GM23248 (cell line): ENCODE measurements at regions not wholly inside any gene's neighbourhood (a gene's known extent, or its start where the extent isn't known, plus 50 kb on each side); places are given as distances from the start of the nearest gene placed in this dataset.
A peak's percentile ranks its signal among the peaks of the same experiment; 100 is the strongest.

Experiments used
- DNase-seq: peaks from one replicate; pipeline ENCODE4 v3.0.0-alpha.2; 2015
- H2AFZ ChIP-seq: fragments of 200-600 bp; sonication (generic); 2 replicates; pipeline ENCODE4 v1.6.1; 2016; ENCODE audit warnings: antibody characterized with exemption
- H3F3A ChIP-seq: fragments of 200-600 bp; sonication (generic); 2 replicates; pipeline ENCODE4 v1.6.1; 2016; ENCODE audit warnings: mild to moderate bottlenecking, antibody characterized with exemption, mixed run types; ENCODE audit not compliant: insufficient read depth
- H3K27ac ChIP-seq: fragments of 200-600 bp; sonication (generic); 2 replicates; pipeline ENCODE4 v1.5.1; 2016; ENCODE audit warnings: mild to moderate bottlenecking
- H3K27me3 ChIP-seq: fragments of 200-600 bp; sonication (generic); replicated peaks from 2 replicates; pipeline ENCODE4 v1.6.1; 2016; ENCODE audit warnings: mild to moderate bottlenecking; ENCODE audit not compliant: insufficient read depth
- H3K36me3 ChIP-seq: fragments of 200-600 bp; sonication (generic); 2 replicates; pipeline ENCODE4 v1.6.1; 2016; ENCODE audit warnings: low read depth, mild to moderate bottlenecking
- H3K4me1 ChIP-seq: fragments of 200-600 bp; sonication (generic); 2 replicates; pipeline ENCODE4 v1.6.1; 2016; ENCODE audit warnings: mild to moderate bottlenecking; ENCODE audit not compliant: insufficient read depth
- H3K4me2 ChIP-seq: fragments of 200-600 bp; sonication (generic); one replicate; pipeline ENCODE4 v1.6.1; 2016; ENCODE audit warnings: mild to moderate bottlenecking; ENCODE audit not compliant: unreplicated experiment
- H3K4me3 ChIP-seq: fragments of 200-600 bp; sonication (generic); 2 replicates; pipeline ENCODE4 v1.5.1; 2016; ENCODE audit warnings: mild to moderate bottlenecking
- H3K79me2 ChIP-seq: fragments of 200-600 bp; sonication (generic); 2 replicates; pipeline ENCODE4 v1.6.1; 2016; ENCODE audit warnings: mild to moderate bottlenecking; ENCODE audit not compliant: insufficient read depth
- H3K9ac ChIP-seq: fragments of 200-600 bp; sonication (generic); 2 replicates; pipeline ENCODE4 v1.6.1; 2016; ENCODE audit warnings: mild to moderate bottlenecking
- H3K9me2 ChIP-seq: fragments of 200-600 bp; sonication (generic); 2 replicates; pipeline ENCODE4 v1.6.1; 2016; ENCODE audit warnings: mixed run types, mild to moderate bottlenecking, moderate library complexity; ENCODE audit not compliant: insufficient read depth
- H3K9me3 ChIP-seq: fragments of 200-600 bp; sonication (generic); one replicate; pipeline ENCODE4 v1.6.1; 2017; ENCODE audit warnings: low read depth
- H4K20me1 ChIP-seq: fragments of 200-600 bp; sonication (generic); 2 replicates; pipeline ENCODE4 v1.6.0; 2016; ENCODE audit not compliant: insufficient read depth
- EZH2 ChIP-seq: fragments of 200-600 bp; sonication (generic); IDR thresholded peaks from 2 replicates; pipeline ENCODE4 v1.6.1; 2018; ENCODE audit warnings: antibody characterized with exemption, mild to moderate bottlenecking; ENCODE audit not compliant: insufficient read depth, poor library complexity, severe bottlenecking
- EZH2phosphoT487 ChIP-seq: fragments of 200-600 bp; sonication (generic); IDR thresholded peaks from 2 replicates; pipeline ENCODE4 v1.6.1; 2018; ENCODE audit warnings: antibody characterized with exemption, moderate library complexity, mild to moderate bottlenecking, low read depth; ENCODE audit not compliant: insufficient read depth
- WGBS, 2 experiments: methylation state at CpG; one replicate each; pipeline ENCODE4 v1.1.6; 2015 to 2017; ENCODE audit warnings: low lambda C conversion rate in 2 of 2, low coverage in 1 of 2; ENCODE audit errors: missing lambda C conversion rate in 2 of 2; 5-methylcytosine and 5-hydroxymethylcytosine counted together
- in situ Hi-C: fragments of 300-500 bp; cut with MboI; formaldehyde crosslinking; loops from 2 replicates; pipeline ENCODE4 v1.15.0; 2020

DNA sequence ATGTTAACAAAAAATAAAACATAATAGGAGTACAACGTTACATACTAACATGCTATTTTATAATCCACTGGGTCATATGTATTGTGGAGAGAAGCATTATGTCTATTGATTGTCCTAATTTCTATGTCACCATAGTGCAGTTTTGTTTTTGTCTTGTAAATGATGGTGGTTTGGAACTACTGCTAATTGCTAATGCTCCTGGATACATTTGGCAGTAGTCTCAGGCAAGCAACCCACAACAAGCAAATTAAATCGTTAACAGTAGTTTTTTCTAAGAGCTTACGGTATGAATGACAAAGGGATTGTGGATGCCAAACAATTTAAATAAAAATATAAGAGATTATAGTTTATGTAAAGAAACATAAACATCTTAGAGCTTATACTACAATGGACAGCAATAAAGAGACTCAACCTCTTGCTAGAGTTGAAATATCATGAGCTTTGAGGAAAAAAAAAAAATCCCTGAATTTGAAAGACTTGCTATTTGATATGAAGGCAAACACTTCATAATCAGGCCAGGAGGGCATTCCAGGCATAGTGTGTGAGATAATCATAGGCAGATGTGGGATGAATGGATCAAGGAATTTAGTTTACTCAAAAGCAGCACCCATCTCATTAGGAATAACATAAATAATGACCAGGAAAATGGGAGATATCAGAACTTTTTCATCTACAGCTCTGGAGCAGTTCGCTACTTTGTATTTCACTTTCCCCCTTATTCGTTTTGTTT is 181.3 kb downstream of the CCDC59 start:
- Histone ChIP-seq H4K20me1 (no peaks in the 10 kb centered on the region), H3K4me3 (no peak overlapping the region), H3K4me2 (no peak overlapping the region), H3K9me3 (no peaks in the 10 kb centered on the region), H3F3A (no peaks in the 10 kb centered on the region), H3K79me2 (no peaks in the 10 kb centered on the region), H3K36me3 (no peaks in the 10 kb centered on the region), H2AFZ (no peak overlapping the region), H3K27ac (no peak overlapping the region), H3K9ac (no peak overlapping the region), H3K27me3 (no peaks in the 10 kb centered on the region), H3K4me1 (no peaks in the 10 kb centered on the region), H3K9me2 (no peaks in the 10 kb centered on the region)
- TF ChIP-seq EZH2 (no peak), EZH2phosphoT487 (no peak)
- in situ Hi-C loops = no loop called here
- whole genome bisulfite sequencing, 2 experiments = 39 to 45% methylated on average over 5 of the region's 5 CpGs
- DNase-seq = no peak

DNA sequence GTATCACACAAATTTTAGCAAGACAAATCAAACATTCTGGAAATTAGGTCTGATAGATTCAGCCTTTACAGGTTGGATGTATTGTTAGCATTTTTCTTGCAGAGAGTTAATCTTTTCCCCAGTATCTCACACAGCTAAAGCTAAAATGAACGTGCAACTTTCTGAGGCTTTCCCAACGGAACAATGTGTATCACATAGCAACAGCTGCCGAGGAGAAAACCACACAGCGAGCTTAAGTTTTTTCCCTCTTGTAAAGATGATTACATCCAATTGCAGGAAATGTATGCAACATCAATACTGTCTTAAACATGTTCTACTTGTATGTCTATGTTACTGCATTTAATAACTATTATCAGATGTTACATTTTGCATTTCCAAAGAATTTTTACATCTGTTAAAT is 182.2 kb downstream of the CCDC59 start:
- peak; percentile 10 for DNase-seq
- Histone ChIP-seq H4K20me1 (no peaks in the 10 kb centered on the region), H3K4me2 (no peak overlapping the region), H3F3A (no peaks in the 10 kb centered on the region), H3K79me2 (no peaks in the 10 kb centered on the region), H3K27me3 (no peaks in the 10 kb centered on the region), H3K27ac (no peak overlapping the region), H3K9ac (no peak overlapping the region), H2AFZ (no peak overlapping the region), H3K9me2 (no peaks in the 10 kb centered on the region), H3K9me3 (no peaks in the 10 kb centered on the region), H3K4me3 (no peak overlapping the region), H3K36me3 (no peaks in the 10 kb centered on the region), H3K4me1 (no peaks in the 10 kb centered on the region)
- TF ChIP-seq EZH2 (no peak), EZH2phosphoT487 (no peak)
- in situ Hi-C loops = no loop called here
- WGBS, 2 experiments = 4 to 7% methylated on average over 4 of the region's 4 CpGs

DNA sequence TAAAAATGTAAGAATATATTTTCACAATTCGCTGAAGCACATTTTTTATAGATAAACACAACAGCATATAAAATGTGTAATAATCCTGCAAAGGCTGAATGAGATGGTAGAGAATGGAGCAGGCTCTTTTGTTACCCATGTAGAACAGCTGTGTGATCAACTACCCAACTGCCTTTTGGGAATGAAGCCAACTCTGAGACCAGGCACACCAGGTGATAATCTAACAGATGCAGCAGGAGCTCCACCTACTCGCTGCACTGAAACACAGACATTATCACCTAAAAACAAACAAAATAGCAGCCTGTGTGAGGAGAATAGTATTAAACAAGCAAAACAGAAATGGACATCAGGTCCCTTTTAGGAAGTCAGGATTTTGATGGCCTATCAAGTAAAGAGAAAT is 183.3 kb downstream of the CCDC59 start:
- no peak overlapping the region for H3K4me2 ChIP-seq
- no peak for DNase-seq
- no peaks in the 10 kb centered on the region for H3K79me2 ChIP-seq
- H3F3A ChIP-seq = no peaks in the 10 kb centered on the region
- whole genome bisulfite sequencing, 2 experiments = 47 to 57% methylated on average over 2 of the region's 2 CpGs
- in situ Hi-C loops = no loop called here
- no peak overlapping the region for H2AFZ ChIP-seq
- no peak overlapping the region for H3K27ac ChIP-seq
- H3K36me3 ChIP-seq = no peaks in the 10 kb centered on the region
- TF ChIP-seq EZH2phosphoT487 (no peak), EZH2 (no peak)
- H3K9me2 ChIP-seq = no peaks in the 10 kb centered on the region
- H3K27me3 ChIP-seq = no peaks in the 10 kb centered on the region
- no peak overlapping the region for H3K4me3 ChIP-seq
- no peaks in the 10 kb centered on the region for H3K4me1 ChIP-seq
- H3K9ac ChIP-seq = no peak overlapping the region
- no peaks in the 10 kb centered on the region for H4K20me1 ChIP-seq
- no peaks in the 10 kb centered on the region for H3K9me3 ChIP-seq

DNA sequence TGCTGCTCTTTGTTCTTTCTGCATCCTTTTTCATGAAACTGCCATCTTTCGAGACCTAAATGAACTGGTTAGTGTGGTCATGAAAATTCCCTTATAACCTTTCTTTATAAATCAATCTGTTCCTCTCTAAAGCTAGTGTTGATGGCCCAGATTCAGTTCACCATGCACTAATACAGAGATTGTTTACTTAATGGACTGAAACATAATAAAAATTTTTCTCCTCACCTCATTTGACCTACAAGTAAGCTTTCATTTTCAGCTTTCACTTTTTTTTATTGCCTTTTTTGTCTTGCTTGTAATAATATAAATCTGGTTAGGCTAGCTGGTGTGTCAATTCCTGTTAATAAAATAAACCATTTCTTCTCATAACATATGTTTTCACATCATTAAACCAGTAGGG is 183.8 kb downstream of the CCDC59 start:
- no peaks in the 10 kb centered on the region for H3K27me3 ChIP-seq
- no peaks in the 10 kb centered on the region for H3K36me3 ChIP-seq
- H2AFZ ChIP-seq = no peak overlapping the region
- no peak for DNase-seq
- H4K20me1 ChIP-seq = no peaks in the 10 kb centered on the region
- H3K4me1 ChIP-seq = no peaks in the 10 kb centered on the region
- H3K79me2 ChIP-seq = no peaks in the 10 kb centered on the region
- in situ Hi-C loops = no loop called here
- no peak overlapping the region for H3K4me2 ChIP-seq
- H3K9me2 ChIP-seq = no peaks in the 10 kb centered on the region
- H3K27ac ChIP-seq = no peak overlapping the region
- 40 to 46% methylated on average over 1 of the region's 1 CpG for WGBS, 2 experiments
- no peaks in the 10 kb centered on the region for H3K9me3 ChIP-seq
- no peak overlapping the region for H3K9ac ChIP-seq
- TF ChIP-seq EZH2phosphoT487 (no peak), EZH2 (no peak)
- no peak overlapping the region for H3K4me3 ChIP-seq
- H3F3A ChIP-seq = no peaks in the 10 kb centered on the region
